ENCODE measurements at regions not wholly inside any gene's neighbourhood (a gene's known extent, or its start where the extent isn't known, plus 50 kb on each side); places are given as distances from the start of the nearest gene placed in this dataset.

DNA sequence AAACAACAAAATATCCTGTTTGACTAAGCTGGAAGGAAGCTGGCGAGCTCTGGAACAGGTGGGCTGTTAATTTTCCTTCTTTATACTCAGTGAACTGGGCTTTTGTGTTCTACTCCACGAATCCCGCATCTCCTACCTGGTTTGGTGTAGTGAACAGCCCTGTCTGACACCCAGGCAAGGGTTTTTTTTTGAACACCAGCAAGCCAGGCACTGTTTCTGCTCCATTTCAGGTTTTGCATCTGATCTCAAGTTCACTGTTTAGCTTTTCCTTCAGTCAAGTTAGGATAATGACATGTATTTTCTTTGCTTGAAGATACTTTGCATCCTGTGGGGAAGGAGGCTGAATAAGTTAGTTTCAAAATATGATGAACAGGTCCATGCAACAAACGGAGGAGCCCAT, 204.5 kb downstream of the SEMA6A start:
- no peak for DNase-seq (ENCODE audit: low read depth in 4 of 6, low spot score in 6 of 6)
- Histone ChIP-seq H3K27me3 (ENCODE audit: control insufficient read depth, insufficient read depth, low read length) (no peaks in the 10 kb centered on the region), H3K27ac (ENCODE audit: low read depth, low read length) (no peak overlapping the region), H3K9me3 (ENCODE audit: control insufficient read depth, insufficient read depth, low read length) (no peaks in the 10 kb centered on the region), H3K36me3 (ENCODE audit: control insufficient read depth, insufficient read depth, low read length) (no peaks in the 10 kb centered on the region), H3K4me1 (ENCODE audit: control insufficient read depth, insufficient read depth, low read length) (no peaks in the 10 kb centered on the region), H3K4me3 (ENCODE audit: low read depth, low read length) (no peak overlapping the region)
- 90% methylated on average over 3 of the region's 4 CpGs for WGBS (ENCODE audit: insufficient coverage)

DNA sequence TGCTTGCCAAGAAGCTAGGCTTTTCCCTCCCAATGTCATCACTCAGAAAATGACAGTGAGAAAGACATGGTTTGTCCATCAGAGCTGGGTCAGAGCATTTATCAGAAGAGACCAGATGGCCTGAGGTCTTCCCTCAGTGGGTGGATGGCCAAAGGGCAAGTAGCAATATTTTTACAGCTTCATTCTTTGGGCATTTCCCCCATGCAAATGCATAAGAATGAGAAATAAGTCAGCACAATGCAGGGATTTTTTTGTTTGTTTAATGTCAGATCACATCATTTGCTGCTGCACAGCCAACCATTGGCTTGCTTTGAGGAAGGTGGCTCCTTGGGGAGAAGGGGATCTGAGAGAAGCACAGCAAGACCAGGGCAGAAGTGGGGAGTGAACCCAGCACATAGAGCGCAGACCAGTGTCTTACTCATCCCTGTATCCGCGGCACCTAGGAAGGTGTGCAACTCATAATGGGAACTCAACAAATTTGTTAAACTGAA, 209.6 kb downstream of the SEMA6A start:
- peaks cover 19% of the 10 kb centered on the region for H3K4me1 ChIP-seq (ENCODE audit: control insufficient read depth, insufficient read depth, low read length)
- no peak for DNase-seq (ENCODE audit: low read depth in 4 of 6, low spot score in 6 of 6)
- H3K27ac ChIP-seq (ENCODE audit: low read depth, low read length) = no peak overlapping the region
- 67% methylated on average over 3 of the region's 3 CpGs for WGBS (ENCODE audit: insufficient coverage)
- H3K9me3 ChIP-seq (ENCODE audit: control insufficient read depth, insufficient read depth, low read length) = no peaks in the 10 kb centered on the region
- H3K36me3 ChIP-seq (ENCODE audit: control insufficient read depth, insufficient read depth, low read length) = no peaks in the 10 kb centered on the region
- H3K27me3 ChIP-seq (ENCODE audit: control insufficient read depth, insufficient read depth, low read length) = no peaks in the 10 kb centered on the region
- no peak overlapping the region for H3K4me3 ChIP-seq (ENCODE audit: low read depth, low read length)

DNA sequence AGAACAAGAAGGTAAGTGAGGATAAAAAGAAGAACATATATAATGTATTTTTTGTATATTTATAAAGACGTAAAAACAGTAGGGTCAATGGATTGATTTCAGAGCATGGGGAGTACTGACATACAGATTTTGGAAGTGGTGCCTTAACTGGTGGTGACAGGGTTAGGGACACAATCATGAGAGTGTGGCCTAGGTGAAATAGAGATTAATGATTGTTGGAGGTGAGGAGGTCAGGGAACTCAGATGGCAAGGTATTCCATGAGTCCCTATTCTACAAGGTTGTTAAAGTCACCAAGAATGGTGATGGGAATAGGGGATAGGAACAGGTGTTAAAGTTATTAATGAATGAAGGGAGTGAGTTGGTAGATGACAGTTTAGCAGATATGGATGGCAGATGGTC, 210.8 kb downstream of the SEMA6A start:
- WGBS (ENCODE audit: insufficient coverage) = 67% methylated on average over 1 of the region's 1 CpG
- H3K4me3 ChIP-seq (ENCODE audit: low read depth, low read length) = no peak overlapping the region
- no peaks in the 10 kb centered on the region for H3K9me3 ChIP-seq (ENCODE audit: control insufficient read depth, insufficient read depth, low read length)
- DNase-seq (ENCODE audit: low read depth in 4 of 6, low spot score in 6 of 6) = no peak
- no peaks in the 10 kb centered on the region for H3K27me3 ChIP-seq (ENCODE audit: control insufficient read depth, insufficient read depth, low read length)
- H3K36me3 ChIP-seq (ENCODE audit: control insufficient read depth, insufficient read depth, low read length) = no peaks in the 10 kb centered on the region
- H3K4me1 ChIP-seq (ENCODE audit: control insufficient read depth, insufficient read depth, low read length) = peaks cover 19% of the 10 kb centered on the region
- no peak overlapping the region for H3K27ac ChIP-seq (ENCODE audit: low read depth, low read length)

DNA sequence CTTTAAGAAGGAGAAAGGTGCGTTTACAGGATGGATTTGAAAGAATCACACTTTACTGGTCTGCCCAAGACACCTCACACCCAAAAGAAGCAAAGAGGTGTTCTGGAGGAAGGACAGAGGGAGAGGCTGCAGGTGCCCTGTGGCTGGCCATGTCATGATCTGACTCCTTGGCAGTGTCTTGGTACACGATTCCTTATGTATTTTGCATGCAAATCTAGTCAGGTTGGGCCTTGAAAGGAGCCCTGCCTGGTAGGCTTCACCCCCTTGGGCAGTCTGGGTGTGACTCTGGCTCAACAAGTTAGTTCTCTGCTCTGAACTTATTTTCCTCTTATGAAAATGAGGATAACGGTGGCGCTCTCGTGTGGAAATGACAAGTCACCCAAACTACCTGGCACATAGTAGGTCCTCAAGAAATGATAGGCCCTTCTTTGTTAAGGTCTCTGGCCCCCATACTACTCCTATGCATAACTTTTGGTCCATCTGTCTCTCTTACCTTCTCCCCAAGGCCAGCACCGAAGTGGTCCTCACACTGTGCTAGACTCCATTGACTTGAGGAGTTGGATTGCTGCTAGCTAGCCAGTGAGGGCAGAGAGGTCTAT, 212.5 kb downstream of the SEMA6A start:
- Histone ChIP-seq H3K4me1 (ENCODE audit: control insufficient read depth, insufficient read depth, low read length) (peaks cover 19% of the 10 kb centered on the region), H3K27ac (ENCODE audit: low read depth, low read length) (no peak overlapping the region), H3K4me3 (ENCODE audit: low read depth, low read length) (peak overlapping the region; percentile 32), H3K9me3 (ENCODE audit: control insufficient read depth, insufficient read depth, low read length) (no peaks in the 10 kb centered on the region), H3K36me3 (ENCODE audit: control insufficient read depth, insufficient read depth, low read length) (no peaks in the 10 kb centered on the region), H3K27me3 (ENCODE audit: control insufficient read depth, insufficient read depth, low read length) (no peaks in the 10 kb centered on the region)
- 90% methylated on average over 4 of the region's 6 CpGs for WGBS (ENCODE audit: insufficient coverage)
- DNase-seq (ENCODE audit: low read depth in 4 of 6, low spot score in 6 of 6) = no peak

DNA sequence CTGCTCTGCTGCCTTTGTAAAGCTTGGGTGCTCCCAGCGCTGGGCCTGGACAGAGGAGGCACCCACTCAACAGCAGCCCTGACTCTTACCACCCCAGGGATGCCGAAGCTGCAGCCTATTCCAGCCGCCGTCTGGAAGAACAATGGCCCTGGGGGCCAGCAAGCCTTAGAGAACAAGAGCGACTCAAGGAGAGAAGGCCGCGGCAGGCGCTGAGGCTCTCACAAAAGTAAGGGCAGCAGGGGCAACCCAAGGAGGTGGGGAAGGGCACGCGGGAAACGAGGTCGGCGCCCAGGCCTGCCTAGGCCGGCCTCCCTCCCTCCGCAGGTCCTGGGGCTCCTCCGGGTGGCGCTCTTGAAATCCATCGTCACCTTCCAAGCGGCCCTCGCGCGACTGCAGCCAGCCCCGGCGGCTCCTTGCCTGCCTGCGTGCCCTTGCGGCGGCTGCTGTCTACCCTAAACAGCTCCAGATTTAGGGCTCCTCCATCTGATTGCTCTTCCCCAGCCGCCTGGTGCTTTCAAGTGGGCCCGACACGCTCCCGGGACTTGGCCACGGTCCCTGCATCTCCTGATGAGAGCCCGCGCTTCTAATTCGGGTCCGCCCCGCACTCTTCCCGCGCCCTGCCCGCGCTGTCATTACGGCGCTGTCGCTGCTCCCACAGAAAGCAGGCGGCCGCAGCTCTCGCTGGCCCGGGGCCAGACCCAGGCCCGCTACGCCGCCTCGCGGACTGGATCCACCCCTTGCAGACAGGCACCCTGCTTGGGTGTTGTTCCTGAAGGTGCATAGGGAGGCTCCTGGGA, 213.3 kb downstream of the SEMA6A start:
- Histone ChIP-seq H3K4me3 (ENCODE audit: low read depth, low read length) (peak overlapping the region; percentile 32), H3K9me3 (ENCODE audit: control insufficient read depth, insufficient read depth, low read length) (no peaks in the 10 kb centered on the region), H3K27me3 (ENCODE audit: control insufficient read depth, insufficient read depth, low read length) (no peaks in the 10 kb centered on the region), H3K4me1 (ENCODE audit: control insufficient read depth, insufficient read depth, low read length) (peaks cover 19% of the 10 kb centered on the region), H3K36me3 (ENCODE audit: control insufficient read depth, insufficient read depth, low read length) (no peaks in the 10 kb centered on the region), H3K27ac (ENCODE audit: low read depth, low read length) (peak overlapping the region; percentile 10)
- WGBS (ENCODE audit: insufficient coverage) = 7% methylated on average over 53 of the region's 53 CpGs
- DNase-seq (ENCODE audit: low read depth in 4 of 6, low spot score in 6 of 6) = peak in 4 of 6 donors; percentile 43 to 88 (median 70)

DNA sequence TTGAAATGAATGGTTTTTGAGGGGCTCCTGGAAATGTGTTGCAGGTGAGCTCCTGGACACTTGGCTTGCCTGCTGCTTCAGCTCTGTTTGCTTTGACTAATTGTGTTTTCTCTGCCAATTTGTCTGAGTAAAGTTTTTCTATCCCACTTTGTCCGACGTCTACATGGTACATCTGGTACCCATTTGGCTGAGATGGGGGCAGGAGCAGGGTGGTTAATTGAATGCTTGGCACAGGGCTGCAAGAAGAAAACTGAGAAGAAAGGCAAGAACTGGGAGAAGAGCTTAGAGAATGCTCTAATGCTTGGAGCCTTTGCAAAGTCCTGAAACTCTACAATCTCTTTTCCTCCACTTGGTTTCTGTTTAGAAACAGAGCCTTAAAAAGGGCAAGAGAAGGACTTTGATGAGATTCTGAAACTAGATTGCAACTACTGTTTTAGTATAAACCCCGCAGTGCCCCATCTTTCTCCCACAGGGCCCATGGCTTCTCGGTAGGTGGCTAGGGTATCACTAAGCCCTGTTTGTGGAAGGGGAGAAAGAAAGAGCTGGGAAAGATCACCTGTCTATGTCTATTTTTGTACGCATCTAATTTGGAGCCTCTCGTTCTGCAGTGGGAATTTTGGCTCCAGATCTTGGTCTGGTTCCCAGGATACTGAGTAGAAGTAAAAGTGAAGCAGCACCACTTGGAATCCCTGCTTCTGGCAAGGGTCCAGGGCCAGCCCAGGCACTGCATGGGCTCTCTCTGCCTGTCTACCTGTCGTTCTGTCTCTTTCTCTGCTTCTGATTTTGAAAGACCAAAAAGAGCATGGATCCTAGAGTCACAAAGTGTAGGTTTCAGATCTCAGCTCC, 214.4 kb downstream of the SEMA6A start:
- WGBS (ENCODE audit: insufficient coverage) = 37% methylated on average over 3 of the region's 7 CpGs
- Histone ChIP-seq H3K27me3 (ENCODE audit: control insufficient read depth, insufficient read depth, low read length) (no peaks in the 10 kb centered on the region), H3K4me3 (ENCODE audit: low read depth, low read length) (no peak overlapping the region), H3K9me3 (ENCODE audit: control insufficient read depth, insufficient read depth, low read length) (peaks cover 1% of the 10 kb centered on the region), H3K4me1 (ENCODE audit: control insufficient read depth, insufficient read depth, low read length) (peaks cover 19% of the 10 kb centered on the region), H3K36me3 (ENCODE audit: control insufficient read depth, insufficient read depth, low read length) (no peaks in the 10 kb centered on the region), H3K27ac (ENCODE audit: low read depth, low read length) (no peak overlapping the region)
- DNase-seq (ENCODE audit: low read depth in 4 of 6, low spot score in 6 of 6) = peak in 2 of 6 donors; percentile 64 to 89

DNA sequence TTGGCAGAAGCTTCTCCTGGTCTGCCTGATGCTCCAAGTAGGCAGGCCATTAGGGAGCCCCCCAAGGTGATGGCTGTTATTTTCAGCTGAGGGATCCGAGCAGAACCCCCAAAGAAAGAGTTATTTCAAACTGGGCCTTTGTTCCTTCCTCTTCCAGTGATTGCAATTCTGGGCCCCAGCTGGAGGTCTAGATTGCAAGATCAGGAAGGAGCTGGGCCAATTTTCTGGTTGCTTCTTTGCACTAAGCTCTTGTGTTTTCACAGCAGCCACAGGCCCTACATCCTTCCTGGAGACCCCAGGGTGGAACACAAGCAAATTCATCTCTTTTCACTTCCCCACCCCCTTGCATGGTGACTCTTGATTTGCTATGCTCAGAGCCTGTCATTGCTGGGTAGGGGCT, 215.0 kb downstream of the SEMA6A start:
- no peaks in the 10 kb centered on the region for H3K27me3 ChIP-seq (ENCODE audit: control insufficient read depth, insufficient read depth, low read length)
- DNase-seq (ENCODE audit: low read depth in 4 of 6, low spot score in 6 of 6) = peak in 1 of 6 donors; percentile 29
- H3K27ac ChIP-seq (ENCODE audit: low read depth, low read length) = no peak overlapping the region
- peaks cover 19% of the 10 kb centered on the region for H3K4me1 ChIP-seq (ENCODE audit: control insufficient read depth, insufficient read depth, low read length)
- no peak overlapping the region for H3K4me3 ChIP-seq (ENCODE audit: low read depth, low read length)
- H3K36me3 ChIP-seq (ENCODE audit: control insufficient read depth, insufficient read depth, low read length) = no peaks in the 10 kb centered on the region
- 57% methylated on average over 1 of the region's 1 CpG for WGBS (ENCODE audit: insufficient coverage)
- H3K9me3 ChIP-seq (ENCODE audit: control insufficient read depth, insufficient read depth, low read length) = peaks cover 7% of the 10 kb centered on the region

DNA sequence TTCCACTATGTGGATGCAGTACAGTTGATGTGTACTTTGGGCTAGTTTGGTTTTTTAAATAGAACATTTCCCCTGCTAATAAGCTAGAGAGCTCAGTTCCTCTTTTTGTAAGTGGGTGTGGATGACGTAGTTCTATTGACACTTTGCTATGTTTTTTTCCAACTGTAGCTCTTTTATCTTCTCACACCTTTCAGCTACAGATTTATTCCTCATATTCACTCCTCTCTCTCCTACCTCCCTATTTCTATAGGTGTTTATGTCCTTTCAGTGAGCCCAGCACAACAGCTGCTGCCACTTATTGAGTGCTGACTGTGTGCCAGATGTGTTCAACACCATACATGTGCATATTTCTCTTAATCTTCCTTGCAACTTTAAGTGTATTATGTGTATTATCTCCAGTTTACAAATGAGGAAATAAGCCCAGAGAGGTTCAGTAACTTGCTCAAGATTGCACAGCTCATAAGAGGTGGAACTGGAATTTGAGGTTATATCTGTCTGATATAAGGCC, 215.7 kb downstream of the SEMA6A start:
- H3K4me3 ChIP-seq (ENCODE audit: low read depth, low read length) = no peak overlapping the region
- peaks cover 7% of the 10 kb centered on the region for H3K9me3 ChIP-seq (ENCODE audit: control insufficient read depth, insufficient read depth, low read length)
- WGBS (ENCODE audit: insufficient coverage) = no CpG with 5 or more reads among the region's 1 CpG
- peaks cover 19% of the 10 kb centered on the region for H3K4me1 ChIP-seq (ENCODE audit: control insufficient read depth, insufficient read depth, low read length)
- H3K36me3 ChIP-seq (ENCODE audit: control insufficient read depth, insufficient read depth, low read length) = no peaks in the 10 kb centered on the region
- H3K27me3 ChIP-seq (ENCODE audit: control insufficient read depth, insufficient read depth, low read length) = no peaks in the 10 kb centered on the region
- DNase-seq (ENCODE audit: low read depth in 4 of 6, low spot score in 6 of 6) = no peak
- H3K27ac ChIP-seq (ENCODE audit: low read depth, low read length) = no peak overlapping the region

DNA sequence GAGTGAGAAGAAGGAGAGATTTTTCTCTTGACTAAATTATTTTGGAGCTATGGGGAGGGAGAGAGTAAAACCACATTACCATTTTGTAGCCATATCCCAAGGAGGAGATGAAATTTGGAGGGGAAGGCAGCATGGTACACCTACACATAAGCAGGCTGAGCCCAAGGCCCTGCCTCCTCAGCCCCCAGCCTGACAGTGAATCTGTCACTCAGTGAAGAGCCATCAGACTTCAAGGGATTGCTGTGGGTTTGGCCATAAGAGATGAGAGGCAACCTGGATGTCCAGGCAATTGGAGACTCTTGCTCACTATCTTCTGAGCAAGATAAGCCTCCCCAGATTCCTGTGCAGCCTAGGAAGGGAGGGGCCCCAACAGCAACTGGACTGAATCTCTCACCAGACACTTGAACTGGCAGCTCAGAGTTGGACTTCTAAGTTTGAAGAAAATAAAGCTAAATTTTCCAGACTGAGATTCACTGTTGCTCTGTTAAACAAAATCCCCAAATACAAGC, 216.6 kb downstream of the SEMA6A start:
- Histone ChIP-seq H3K4me3 (ENCODE audit: low read depth, low read length) (no peak overlapping the region), H3K4me1 (ENCODE audit: control insufficient read depth, insufficient read depth, low read length) (peaks cover 19% of the 10 kb centered on the region), H3K36me3 (ENCODE audit: control insufficient read depth, insufficient read depth, low read length) (no peaks in the 10 kb centered on the region), H3K27me3 (ENCODE audit: control insufficient read depth, insufficient read depth, low read length) (no peaks in the 10 kb centered on the region), H3K9me3 (ENCODE audit: control insufficient read depth, insufficient read depth, low read length) (peaks cover 7% of the 10 kb centered on the region), H3K27ac (ENCODE audit: low read depth, low read length) (no peak overlapping the region)
- no peak for DNase-seq (ENCODE audit: low read depth in 4 of 6, low spot score in 6 of 6)

Data from spinal cord (tissue), 9 donors.